ENCODE measurements at regions not wholly inside any gene's neighbourhood (a gene's known extent, or its start where the extent isn't known, plus 50 kb on each side); places are given as distances from the start of the nearest gene placed in this dataset.

- DNase-seq (no peak), ATAC-seq (ENCODE audit: poor library complexity) (no peak)
Measured at GRCh38 chr4:184575306-184575705, 73.9 kb downstream of the CASP3 start.

GRCh38 chr4:184574861-184575260 is 74.4 kb downstream of the CASP3 start:
- no peak for DNase-seq
- intact Hi-C loops (cut with DNase I): no loop called here
- ATAC-seq (ENCODE audit: poor library complexity): no peak

More at GRCh38 chr4:184575306-184575705, 73.9 kb downstream of the CASP3 start:
- intact Hi-C loops (cut with DNase I): no loop called here

- intact Hi-C loops (cut with DNase I): no loop called here
- ATAC-seq (ENCODE audit: poor library complexity) (no peak), DNase-seq (no peak)
Measured at GRCh38 chr4:184573701-184574100, 75.5 kb downstream of the CASP3 start.

- no peak for DNase-seq
- intact Hi-C loops (cut with DNase I): no loop called here
- ATAC-seq (ENCODE audit: poor library complexity): peak; percentile 38
Measured at GRCh38 chr4:184568770-184569169, 80.5 kb downstream of the CASP3 start.

GRCh38 chr4:184563621-184564020 is 85.6 kb downstream of the CASP3 start:
- ATAC-seq (ENCODE audit: poor library complexity) (no peak), DNase-seq (no peak)
- intact Hi-C loops (cut with DNase I): no loop called here

GRCh38 chr4:184558996-184559395 is 84.6 kb upstream of the IRF2 start:
- intact Hi-C loops (cut with DNase I): no loop called here
- DNase-seq (no peak), ATAC-seq (ENCODE audit: poor library complexity) (no peak)

- ATAC-seq (ENCODE audit: poor library complexity) (no peak), DNase-seq (no peak)
- intact Hi-C loops (cut with DNase I): no loop called here
Measured at GRCh38 chr4:184553891-184554290, 79.5 kb upstream of the IRF2 start.

- DNase-seq: no peak
- intact Hi-C loops (cut with DNase I): no loop called here
Measured at GRCh38 chr4:184550476-184550875, 76.1 kb upstream of the IRF2 start.

GRCh38 chr4:184548648-184549341 is 74.4 kb upstream of the IRF2 start:
- ATAC-seq (ENCODE audit: poor library complexity) (peak; percentile 49), DNase-seq (no peak)
- intact Hi-C loops (cut with DNase I): no loop called here

More at GRCh38 chr4:184550476-184550875, 76.1 kb upstream of the IRF2 start:
- no peak for ATAC-seq (ENCODE audit: poor library complexity)

GRCh38 chr4:184548316-184548647 is 73.9 kb upstream of the IRF2 start:
- intact Hi-C loops (cut with DNase I): no loop called here
- DNase-seq (no peak), ATAC-seq (ENCODE audit: poor library complexity) (no peak)

GRCh38 chr4:184544788-184545409 is 70.5 kb upstream of the IRF2 start:
- DNase-seq (no peak), ATAC-seq (ENCODE audit: poor library complexity) (no peak)
- intact Hi-C loops (cut with DNase I): no loop called here

GRCh38 chr4:184541907-184542306 is 67.6 kb upstream of the IRF2 start:
- DNase-seq (no peak), ATAC-seq (ENCODE audit: poor library complexity) (no peak)
- intact Hi-C loops (cut with DNase I): no loop called here

GRCh38 chr4:184540307-184540706 is 66.0 kb upstream of the IRF2 start:
- ATAC-seq (ENCODE audit: poor library complexity) (no peak), DNase-seq (no peak)
- intact Hi-C loops (cut with DNase I): no loop called here

- DNase-seq (peak; percentile 94), ATAC-seq (ENCODE audit: poor library complexity) (peak; percentile 93)
- intact Hi-C loops (cut with DNase I): loop anchor here (2.0 to 10.0 kb wide), 4 partner anchors 61 to 273 kb away; no protein-coding TSS in a partner anchor
Measured at GRCh38 chr4:184538023-184538599, 63.8 kb upstream of the IRF2 start.

- intact Hi-C loops (cut with DNase I): loop anchor here (2.0 to 10.0 kb wide), 4 partner anchors 60 to 273 kb away; no protein-coding TSS in a partner anchor
- DNase-seq (peak; percentile 98), ATAC-seq (ENCODE audit: poor library complexity) (peak; percentile 99)
Measured at GRCh38 chr4:184537269-184538022, 63.1 kb upstream of the IRF2 start.

- no peak for ATAC-seq (ENCODE audit: poor library complexity)
- DNase-seq: no peak
- intact Hi-C loops (cut with DNase I): loop anchor here (5.0 to 10.0 kb wide), 3 partner anchors 60 to 255 kb away; no protein-coding TSS in a partner anchor
Measured at GRCh38 chr4:184536881-184537248, 62.5 kb upstream of the IRF2 start.

GRCh38 chr4:184536065-184536880 is 61.9 kb upstream of the IRF2 start:
- DNase-seq (no peak), ATAC-seq (ENCODE audit: poor library complexity) (no peak)
- intact Hi-C loops (cut with DNase I): loop anchor here (5.0 to 10.0 kb wide), 3 partner anchors 59 to 254 kb away; no protein-coding TSS in a partner anchor
